SJSA1 (cell line): ENCODE measurements at regions not wholly inside any gene's neighbourhood (a gene's known extent, or its start where the extent isn't known, plus 50 kb on each side); places are given as distances from the start of the nearest gene placed in this dataset.

ENCODE experiments used
- DNase-seq, 2 experiments: peaks; one replicate each; pipeline ENCODE4 v3.0.0-alpha.2; 2015 to 2020; ENCODE audit warnings: low spot score in 2 of 2, low read depth in 1 of 2
- H3K27ac ChIP-seq: fragments of 250-450 bp; sonication (Bioruptor Pico); 2 replicates; pipeline ENCODE4 v1.5.1; 2020; ENCODE audit warnings: mild to moderate bottlenecking, moderate library complexity
- H3K27me3 ChIP-seq: fragments of 250-450 bp; sonication (Bioruptor Pico); replicated peaks from 2 replicates; pipeline ENCODE4 v1.5.1; 2020; ENCODE audit warnings: mild to moderate bottlenecking, moderate library complexity
- H3K36me3 ChIP-seq: fragments of 250-450 bp; sonication (Bioruptor Pico); 2 replicates; pipeline ENCODE4 v1.5.1; 2020; ENCODE audit warnings: mild to moderate bottlenecking
- H3K4me1 ChIP-seq: fragments of 250-450 bp; sonication (Bioruptor Pico); replicated peaks from 2 replicates; pipeline ENCODE4 v1.6.1; 2021; ENCODE audit warnings: mild to moderate bottlenecking
- H3K4me3 ChIP-seq: fragments of 250-450 bp; sonication (Bioruptor Pico); 2 replicates; pipeline ENCODE4 v1.5.1; 2020; ENCODE audit warnings: mild to moderate bottlenecking
- H3K9me3 ChIP-seq: fragments of 250-450 bp; sonication (Bioruptor Pico); replicated peaks from 2 replicates; pipeline ENCODE4 v1.5.1; 2020; ENCODE audit warnings: mild to moderate bottlenecking

DNA sequence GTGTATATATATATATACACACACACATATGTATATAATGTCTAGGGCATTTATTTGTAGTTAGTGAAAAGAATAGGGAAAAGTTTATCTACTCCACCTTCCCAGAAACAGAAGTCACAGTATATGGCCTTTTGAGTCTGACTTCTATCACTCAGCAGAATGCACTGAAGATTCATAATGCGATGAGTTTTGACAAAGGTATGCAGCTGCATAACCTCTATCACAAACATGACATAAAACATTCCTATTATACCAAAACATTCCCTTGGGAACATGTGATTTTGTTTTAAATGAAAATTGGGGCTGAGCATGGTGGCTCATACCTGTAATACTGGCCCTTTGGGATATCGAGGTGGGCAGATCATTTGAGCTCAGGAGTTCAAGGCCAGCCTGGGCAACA, 137.3 kb upstream of the EEPD1 start:
- peak in 1 of 2 experiments; percentile 24 for DNase-seq
- no peaks in the 10 kb centered on the region for H3K27me3 ChIP-seq
- no peak overlapping the region for H3K4me3 ChIP-seq
- H3K9me3 ChIP-seq: no peaks in the 10 kb centered on the region
- H3K27ac ChIP-seq: no peak overlapping the region
- H3K36me3 ChIP-seq: no peaks in the 10 kb centered on the region
- peaks cover 3% of the 10 kb centered on the region; the same call in 1 of the 2 replicates for H3K4me1 ChIP-seq

DNA sequence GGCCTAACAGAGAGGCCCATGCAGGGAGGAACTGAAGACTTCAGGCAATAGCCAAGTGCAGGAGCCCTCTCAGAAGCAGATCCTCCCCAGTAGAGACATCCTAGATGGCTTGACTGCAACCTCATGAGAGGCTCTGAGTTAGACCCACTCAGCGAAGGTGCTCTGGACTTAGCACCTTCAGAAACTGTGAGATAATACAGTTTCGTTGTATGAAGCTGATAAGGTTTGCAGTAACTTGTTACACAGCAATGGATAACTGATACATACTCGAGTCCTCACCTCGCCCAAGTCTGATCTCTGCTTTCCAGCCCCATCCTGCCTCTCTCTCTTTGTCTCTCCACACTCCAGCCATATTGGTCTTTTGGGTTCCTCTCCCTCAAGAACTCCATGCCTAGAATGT, 136.4 kb upstream of the EEPD1 start:
- no peak for DNase-seq
- H3K27me3 ChIP-seq: no peaks in the 10 kb centered on the region

DNA sequence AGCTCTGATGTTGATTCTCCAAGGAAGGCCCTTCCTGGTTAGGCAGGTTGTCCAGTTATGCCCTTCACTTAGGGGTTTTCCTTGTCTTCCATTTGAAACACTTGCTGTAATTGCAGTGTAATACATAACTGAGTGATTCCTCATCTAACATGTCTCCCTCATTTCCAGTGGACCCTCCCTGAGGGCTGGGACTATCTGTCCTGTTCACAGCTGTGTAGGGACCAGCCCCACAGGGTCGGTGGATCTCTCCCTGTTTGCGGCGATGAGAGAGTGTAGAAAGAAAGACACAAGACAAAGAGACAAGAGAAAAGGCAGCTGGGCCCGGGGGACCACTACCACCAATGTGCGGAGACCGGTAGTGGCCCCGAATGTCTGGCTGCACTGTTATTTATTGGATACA, 135.9 kb upstream of the EEPD1 start:
- H3K4me3 ChIP-seq: no peak overlapping the region

More for the DNA sequence above, 136.4 kb upstream of the EEPD1 start:
- Histone ChIP-seq H3K36me3 (no peaks in the 10 kb centered on the region), H3K27ac (no peak overlapping the region), H3K9me3 (no peaks in the 10 kb centered on the region), H3K4me3 (no peak overlapping the region), H3K4me1 (peaks cover 3% of the 10 kb centered on the region; the same call in 1 of the 2 replicates)

DNA sequence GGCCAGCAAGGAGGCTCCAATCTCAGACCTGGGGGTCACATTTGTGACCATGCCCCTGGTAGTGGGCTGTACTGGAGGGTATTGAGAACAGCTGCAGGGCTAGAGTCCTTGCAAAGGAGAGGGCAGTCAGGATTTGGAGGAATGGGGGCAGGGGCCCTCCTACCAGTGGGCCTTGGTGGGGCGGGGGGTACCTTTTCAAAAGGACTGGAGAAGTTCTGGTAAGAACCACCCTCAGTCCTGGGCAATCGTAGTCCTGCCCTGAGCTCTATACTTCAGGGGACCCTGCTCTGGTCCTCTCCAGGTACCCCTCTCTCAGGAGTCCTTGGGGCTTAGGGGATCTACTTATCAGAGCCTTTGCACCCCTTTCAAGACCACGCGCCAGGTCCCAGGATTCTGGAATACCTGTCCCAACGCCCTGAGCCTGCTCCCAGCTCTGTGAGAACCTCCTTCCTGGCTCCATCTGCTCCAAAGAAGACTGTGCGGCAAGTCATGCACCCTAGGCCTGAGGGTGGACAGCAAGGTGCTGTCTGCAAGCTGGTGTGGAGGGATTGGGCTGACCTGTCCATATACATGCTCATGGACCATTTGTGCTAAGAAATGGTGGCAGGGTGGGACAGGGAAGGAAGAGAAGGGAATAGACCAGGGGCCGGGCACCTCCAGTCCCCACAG, 134.1 kb upstream of the EEPD1 start:
- Histone ChIP-seq H3K36me3 (no peaks in the 10 kb centered on the region), H3K27me3 (no peaks in the 10 kb centered on the region), H3K9me3 (no peaks in the 10 kb centered on the region), H3K4me3 (no peak overlapping the region), H3K4me1 (peaks cover 3% of the 10 kb centered on the region; the same call in 1 of the 2 replicates), H3K27ac (no peak overlapping the region)
- DNase-seq: no peak

More for the DNA sequence above, 135.9 kb upstream of the EEPD1 start:
- no peaks in the 10 kb centered on the region for H3K9me3 ChIP-seq
- H3K27me3 ChIP-seq: no peaks in the 10 kb centered on the region
- DNase-seq: no peak
- H3K36me3 ChIP-seq: no peaks in the 10 kb centered on the region
- H3K4me1 ChIP-seq: peaks cover 3% of the 10 kb centered on the region; the same call in 1 of the 2 replicates
- H3K27ac ChIP-seq: no peak overlapping the region

DNA sequence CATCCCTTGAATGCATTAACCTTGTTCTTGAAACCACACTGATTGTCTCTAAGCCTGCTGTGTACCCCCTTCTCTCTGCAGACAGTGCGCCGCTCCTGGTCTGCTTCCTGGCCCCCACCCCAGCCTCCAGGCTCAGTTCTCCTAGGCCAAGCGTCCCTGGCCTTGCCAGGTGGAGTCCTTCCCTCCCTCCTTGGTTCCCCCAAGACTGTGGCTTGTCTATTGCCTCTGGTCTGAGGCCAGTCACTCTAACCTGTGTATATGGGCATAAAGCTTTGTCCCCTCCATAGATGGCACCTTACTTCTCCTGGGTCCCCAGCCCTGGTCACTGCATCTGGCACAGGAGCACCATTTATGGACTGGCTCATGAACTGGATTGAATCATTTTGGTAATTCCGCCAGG, 133.5 kb upstream of the EEPD1 start:
- Histone ChIP-seq H3K27ac (no peak overlapping the region), H3K27me3 (no peaks in the 10 kb centered on the region), H3K36me3 (no peaks in the 10 kb centered on the region), H3K4me3 (no peak overlapping the region), H3K9me3 (no peaks in the 10 kb centered on the region), H3K4me1 (peaks cover 3% of the 10 kb centered on the region; the same call in 1 of the 2 replicates)
- DNase-seq: no peak

DNA sequence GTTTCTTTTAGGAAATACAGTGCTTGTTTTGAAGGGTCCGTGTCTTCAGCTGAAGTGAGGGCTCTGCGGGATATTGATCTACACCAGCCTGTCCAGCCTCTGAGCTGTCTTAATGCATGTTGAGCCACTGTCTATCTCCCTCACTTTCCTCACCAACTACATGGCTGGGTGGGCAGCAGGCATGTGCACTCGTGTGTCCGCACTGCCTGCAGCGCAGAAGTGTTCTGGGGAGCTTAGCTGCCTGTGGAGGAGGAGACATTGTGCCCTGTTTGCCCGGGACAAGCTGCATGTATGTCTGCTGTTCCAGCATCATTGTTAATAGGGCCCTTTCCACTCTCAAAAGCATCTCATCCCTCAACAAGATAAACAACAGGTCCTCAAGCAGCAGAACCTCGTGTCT, 133.1 kb upstream of the EEPD1 start:
- Histone ChIP-seq H3K36me3 (no peaks in the 10 kb centered on the region), H3K9me3 (no peaks in the 10 kb centered on the region), H3K4me3 (no peak overlapping the region), H3K4me1 (peaks cover 3% of the 10 kb centered on the region; the same call in 1 of the 2 replicates), H3K27me3 (no peaks in the 10 kb centered on the region), H3K27ac (no peak overlapping the region)
- no peak for DNase-seq

DNA sequence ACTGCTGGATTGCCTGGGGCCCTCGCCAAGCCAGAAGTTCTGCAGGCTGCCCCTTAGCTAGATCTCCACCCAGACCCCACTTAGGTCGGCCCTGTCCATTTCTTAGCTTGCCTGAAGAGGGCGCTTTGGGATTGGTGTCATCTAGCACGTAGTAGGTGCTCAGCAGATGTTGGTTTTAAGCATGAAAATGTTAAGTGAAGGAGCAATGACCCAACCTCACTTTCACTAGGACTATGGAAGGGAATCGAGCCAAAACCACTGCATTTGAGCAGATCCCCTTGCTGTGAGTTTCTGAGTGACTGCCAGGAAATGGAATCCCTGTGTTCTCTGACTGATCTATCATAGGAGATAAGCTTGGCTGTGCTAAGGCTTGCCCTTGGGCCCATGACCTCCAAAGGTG, 131.7 kb upstream of the EEPD1 start:
- Histone ChIP-seq H3K4me1 (no peaks in the 10 kb centered on the region), H3K27ac (no peak overlapping the region), H3K36me3 (no peaks in the 10 kb centered on the region), H3K27me3 (no peaks in the 10 kb centered on the region; the same call in 1 of the 2 replicates), H3K4me3 (no peak overlapping the region), H3K9me3 (no peaks in the 10 kb centered on the region)
- DNase-seq: no peak

DNA sequence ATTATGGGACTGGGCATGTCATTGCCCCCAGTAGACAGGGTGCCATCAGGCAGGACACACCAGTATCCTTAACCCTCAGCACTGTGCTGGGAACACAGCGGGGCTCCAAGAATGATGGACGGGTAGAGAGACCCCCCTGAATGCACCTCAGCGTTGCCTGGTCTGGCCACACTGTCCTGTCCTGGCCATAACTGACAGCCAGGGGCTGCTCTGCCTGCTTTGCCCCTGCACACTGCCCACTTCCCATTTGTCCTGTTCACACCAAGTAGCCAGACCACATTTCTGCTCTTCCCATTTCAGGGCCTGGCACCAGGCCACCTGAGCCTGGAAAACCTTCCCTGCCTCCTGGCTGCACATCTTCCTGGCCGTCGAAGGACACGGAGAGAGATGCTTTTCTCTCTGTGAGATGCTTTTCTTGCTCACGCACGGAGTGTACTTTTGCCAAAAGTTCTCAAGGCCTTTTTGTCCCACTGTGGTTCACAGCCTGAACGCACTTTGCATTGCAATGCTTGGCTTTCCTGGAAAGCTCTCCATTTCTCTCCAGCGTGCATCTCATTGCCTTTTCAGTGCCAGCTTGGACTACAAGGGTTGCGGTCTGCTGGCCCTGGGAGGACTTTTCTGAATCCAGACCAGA, 131.0 kb upstream of the EEPD1 start:
- H3K36me3 ChIP-seq: no peaks in the 10 kb centered on the region
- H3K4me3 ChIP-seq: no peak overlapping the region
- DNase-seq: no peak
- H3K27me3 ChIP-seq: no peaks in the 10 kb centered on the region; the same call in 1 of the 2 replicates
- H3K9me3 ChIP-seq: no peaks in the 10 kb centered on the region
- no peaks in the 10 kb centered on the region for H3K4me1 ChIP-seq
- H3K27ac ChIP-seq: no peak overlapping the region

DNA sequence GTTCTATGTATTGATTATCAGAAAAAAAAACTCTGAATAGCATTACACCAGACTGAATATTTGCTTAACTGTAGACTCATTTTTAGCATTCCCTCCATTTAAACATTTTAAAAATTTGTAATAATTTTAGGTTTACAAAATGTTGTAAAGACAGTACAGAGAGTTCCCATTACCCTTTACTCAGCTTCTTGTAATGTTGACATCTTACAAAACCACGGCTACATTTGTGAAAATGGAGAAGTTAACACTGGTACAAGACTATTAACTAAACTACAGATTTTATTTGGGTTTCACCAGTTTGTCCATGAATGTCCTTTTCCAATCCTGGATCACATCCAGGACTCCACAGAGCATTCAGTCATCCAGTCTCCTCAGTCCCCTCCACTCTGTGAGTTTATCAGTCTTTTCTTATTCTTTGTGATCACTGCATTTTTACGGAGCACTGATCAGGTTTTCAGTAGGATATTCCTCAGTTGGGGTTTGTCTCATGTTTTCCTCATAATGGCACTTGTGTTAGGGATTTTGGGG, 130.0 kb upstream of the EEPD1 start:
- H3K27ac ChIP-seq: no peak overlapping the region
- H3K9me3 ChIP-seq: no peaks in the 10 kb centered on the region
- no peaks in the 10 kb centered on the region for H3K4me1 ChIP-seq
- DNase-seq: no peak
- H3K27me3 ChIP-seq: no peaks in the 10 kb centered on the region; the same call in 1 of the 2 replicates
- no peaks in the 10 kb centered on the region for H3K36me3 ChIP-seq
- no peak overlapping the region for H3K4me3 ChIP-seq

DNA sequence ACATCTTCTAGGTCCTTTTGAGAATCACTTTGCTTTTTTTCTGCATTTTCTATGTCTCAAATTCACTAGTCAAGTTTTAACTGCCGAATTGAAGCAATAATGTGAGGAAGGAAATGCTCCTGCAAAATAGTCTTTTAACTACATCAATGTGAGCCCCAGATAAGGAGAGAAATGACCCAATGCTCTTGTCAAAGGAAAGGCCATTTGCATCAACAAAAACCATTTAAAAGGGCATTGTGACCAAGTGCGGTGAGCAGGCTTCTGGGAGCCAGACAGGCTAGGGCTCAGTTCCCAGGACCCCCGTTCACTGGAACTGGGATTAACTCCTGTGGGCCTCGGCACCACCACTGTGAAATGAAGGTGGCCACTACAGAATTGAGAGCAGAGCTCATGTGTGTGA, 127.9 kb upstream of the EEPD1 start:
- Histone ChIP-seq H3K27me3 (no peaks in the 10 kb centered on the region; the same call in 1 of the 2 replicates), H3K4me3 (no peak overlapping the region), H3K4me1 (no peaks in the 10 kb centered on the region), H3K9me3 (no peaks in the 10 kb centered on the region), H3K36me3 (no peaks in the 10 kb centered on the region), H3K27ac (no peak overlapping the region)
- no peak for DNase-seq

DNA sequence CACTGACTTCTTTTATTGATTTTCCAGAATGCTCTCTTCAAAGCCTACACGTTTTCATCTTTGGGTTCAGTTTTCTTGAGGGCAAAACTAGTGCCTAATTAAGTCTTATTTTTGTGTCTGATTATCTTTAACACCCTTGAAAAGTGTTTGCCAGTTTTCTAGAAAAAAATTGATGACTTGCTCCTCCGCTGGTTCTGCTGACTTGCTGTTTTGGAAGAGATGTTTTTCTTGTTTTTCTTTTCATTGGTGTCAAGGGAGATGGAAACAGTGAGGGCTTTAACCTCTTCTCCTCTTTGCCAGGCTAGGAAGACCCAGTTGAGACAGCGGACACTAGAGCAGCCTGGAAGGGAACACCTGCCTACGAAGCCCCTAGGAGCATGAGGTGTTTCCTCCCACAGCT, 123.7 kb upstream of the EEPD1 start:
- Histone ChIP-seq H3K36me3 (no peaks in the 10 kb centered on the region), H3K4me3 (no peak overlapping the region), H3K27me3 (no peaks in the 10 kb centered on the region; the same call in 1 of the 2 replicates), H3K9me3 (no peaks in the 10 kb centered on the region), H3K4me1 (no peaks in the 10 kb centered on the region), H3K27ac (no peak overlapping the region)
- no peak for DNase-seq

DNA sequence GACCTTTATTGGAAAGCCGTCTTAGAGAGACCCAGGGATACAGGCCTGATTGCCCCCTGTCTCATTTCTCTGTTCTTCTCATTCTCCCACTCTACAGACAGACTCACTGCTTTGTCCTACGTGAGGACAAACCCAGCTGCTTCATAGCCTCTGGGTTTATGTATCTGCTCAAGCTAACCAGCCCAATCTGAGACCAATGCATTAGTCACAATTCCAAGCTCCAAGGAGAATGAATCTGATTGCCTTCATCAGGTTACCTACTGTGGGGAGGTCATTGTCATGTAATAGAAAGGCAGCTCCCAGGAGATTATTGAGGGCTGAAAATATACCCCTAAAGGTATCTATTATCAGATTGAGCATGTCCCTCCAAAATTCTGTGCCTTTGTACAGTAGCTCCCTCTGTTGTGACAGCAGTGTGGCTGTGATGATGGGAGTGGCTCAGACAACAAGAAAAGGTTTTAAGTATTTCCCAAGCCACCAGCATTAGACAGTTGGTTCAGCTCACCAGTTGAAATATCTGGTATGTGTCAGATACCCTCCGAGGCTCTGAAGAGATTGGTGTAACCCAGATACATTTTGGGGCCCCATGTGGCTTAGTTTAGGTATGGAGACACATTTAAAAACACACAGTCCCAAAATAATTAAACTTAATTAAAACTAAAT, 123.1 kb upstream of the EEPD1 start:
- Histone ChIP-seq H3K4me3 (no peak overlapping the region), H3K27ac (no peak overlapping the region), H3K36me3 (no peaks in the 10 kb centered on the region), H3K27me3 (no peaks in the 10 kb centered on the region; the same call in 1 of the 2 replicates), H3K4me1 (no peaks in the 10 kb centered on the region), H3K9me3 (no peaks in the 10 kb centered on the region)
- DNase-seq: no peak

DNA sequence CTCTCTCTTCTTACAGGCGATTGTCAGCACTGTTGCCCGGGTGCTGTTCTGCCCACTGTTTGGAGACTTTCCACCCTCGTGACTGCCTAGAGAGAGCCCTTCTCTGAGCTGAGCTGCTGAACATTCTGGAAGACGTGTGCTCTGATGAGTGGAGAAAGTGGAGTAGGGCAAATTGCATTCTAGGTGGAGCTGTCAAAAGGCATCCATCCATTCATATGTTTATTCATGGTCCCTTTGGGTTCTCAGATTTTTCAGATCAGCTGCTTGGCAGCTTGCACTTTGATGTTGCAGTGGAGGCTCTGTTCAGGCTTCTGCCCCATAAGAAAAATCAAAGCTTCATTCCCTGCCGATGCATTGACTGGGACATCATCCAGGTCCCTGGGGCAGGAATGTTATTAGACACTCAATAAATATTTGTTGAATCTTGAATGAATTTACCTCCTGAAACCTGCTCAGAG, 120.7 kb upstream of the EEPD1 start:
- H3K9me3 ChIP-seq: no peaks in the 10 kb centered on the region
- no peaks in the 10 kb centered on the region for H3K36me3 ChIP-seq
- H3K27me3 ChIP-seq: no peaks in the 10 kb centered on the region
- H3K4me1 ChIP-seq: peaks cover 6% of the 10 kb centered on the region
- no peak for DNase-seq
- no peak overlapping the region for H3K4me3 ChIP-seq
- H3K27ac ChIP-seq: no peak overlapping the region

DNA sequence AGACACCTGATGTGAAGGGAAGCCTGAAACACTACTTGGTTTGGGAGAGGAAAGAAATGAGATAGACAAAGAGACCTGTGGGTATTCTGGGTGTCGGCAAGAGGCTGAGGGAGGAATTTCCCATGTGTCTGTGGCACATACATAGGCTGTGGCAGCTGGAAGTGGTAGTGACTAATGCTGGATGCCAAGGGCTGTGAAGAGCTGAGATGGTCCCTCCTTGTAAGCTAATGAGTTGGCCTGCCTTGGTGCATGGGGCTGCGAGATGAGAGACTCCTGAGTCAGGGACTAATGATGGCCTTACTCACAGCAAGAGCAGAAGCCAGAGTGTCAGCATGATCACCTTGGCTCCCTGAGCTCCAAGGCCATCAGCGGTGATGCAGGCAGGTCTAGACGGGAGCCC, 119.0 kb upstream of the EEPD1 start:
- Histone ChIP-seq H3K27me3 (no peaks in the 10 kb centered on the region), H3K27ac (no peak overlapping the region), H3K4me1 (peaks cover 10% of the 10 kb centered on the region), H3K9me3 (no peaks in the 10 kb centered on the region), H3K36me3 (no peaks in the 10 kb centered on the region), H3K4me3 (no peak overlapping the region)
- no peak for DNase-seq
